ENCODE measurements at regions not wholly inside any gene's neighbourhood (a gene's known extent, or its start where the extent isn't known, plus 50 kb on each side); places are given as distances from the start of the nearest gene placed in this dataset.

DNA sequence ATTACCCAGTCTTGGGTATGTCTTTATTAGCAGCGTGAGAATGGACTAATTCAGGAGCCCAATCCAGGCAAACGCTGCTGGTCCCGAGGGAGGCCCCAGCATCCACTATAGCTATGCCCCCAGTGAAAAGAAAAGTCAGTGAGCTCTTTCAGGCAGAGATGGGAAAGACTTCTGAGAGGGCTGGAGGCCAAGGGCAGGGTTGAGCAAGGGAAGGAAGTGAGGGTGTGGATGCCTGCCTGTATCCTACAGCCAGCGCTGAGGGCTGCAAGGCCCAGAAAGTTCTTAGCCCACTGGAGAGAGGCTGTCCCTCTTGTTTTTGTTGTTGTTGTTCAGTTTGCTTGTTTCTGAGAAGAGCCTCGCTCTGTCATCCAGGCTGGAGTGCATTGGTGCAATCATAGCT lies 261.6 kb downstream of the ZEB1 start:
- DNase-seq, result no peak
